ENCODE measurements at regions not wholly inside any gene's neighbourhood (a gene's known extent, or its start where the extent isn't known, plus 50 kb on each side); places are given as distances from the start of the nearest gene placed in this dataset.

DNA sequence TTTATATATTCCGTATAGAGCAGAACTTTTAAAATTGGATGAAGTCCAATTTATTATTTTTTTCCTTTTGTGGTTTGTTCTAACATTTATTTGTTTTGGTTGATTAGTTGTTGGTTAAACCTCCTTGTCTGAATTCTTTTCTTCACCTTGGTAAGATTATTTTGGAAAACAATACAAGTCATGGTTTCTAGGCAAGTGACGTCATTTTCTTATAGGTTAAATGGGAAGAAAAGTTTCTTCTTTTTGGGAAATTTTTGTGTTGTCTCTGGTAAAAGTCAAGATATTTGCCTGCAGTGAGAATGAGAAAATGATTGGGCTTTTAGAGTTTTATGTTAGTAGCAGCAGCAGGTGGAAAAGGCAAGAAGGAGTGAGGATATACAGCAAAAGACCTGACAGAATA lies 197.9 kb downstream of the OTOR start:
- TF ChIP-seq RAD21 (IDR thresholded peaks at IDR 0.05; ENCODE audit: low read length) (no peak), CTCF (IDR thresholded peaks at IDR 0.05) (no peak), SMC3 (IDR thresholded peaks at IDR 0.05; ENCODE audit: low read depth, low read length) (no peak), USF2 (IDR thresholded peaks at IDR 0.05; ENCODE audit: borderline replicate concordance, low read depth, low read length) (no peak), NRF1 (IDR thresholded peaks at IDR 0.05; ENCODE audit: low read depth, low read length) (no peak), MAX (IDR thresholded peaks at IDR 0.05; ENCODE audit: low read depth) (no peak), YY1 (IDR thresholded peaks at IDR 0.05; ENCODE audit: low read depth) (no peak), FOXM1 (IDR thresholded peaks at IDR 0.05; ENCODE audit: low read depth) (no peak), MXI1 (IDR thresholded peaks at IDR 0.05; ENCODE audit: low read depth, low read length) (no peak), TAF1 (IDR thresholded peaks at IDR 0.05; ENCODE audit: borderline replicate concordance, low read depth, low read length) (no peak)
- TF ChIP-seq, protein P1, sequence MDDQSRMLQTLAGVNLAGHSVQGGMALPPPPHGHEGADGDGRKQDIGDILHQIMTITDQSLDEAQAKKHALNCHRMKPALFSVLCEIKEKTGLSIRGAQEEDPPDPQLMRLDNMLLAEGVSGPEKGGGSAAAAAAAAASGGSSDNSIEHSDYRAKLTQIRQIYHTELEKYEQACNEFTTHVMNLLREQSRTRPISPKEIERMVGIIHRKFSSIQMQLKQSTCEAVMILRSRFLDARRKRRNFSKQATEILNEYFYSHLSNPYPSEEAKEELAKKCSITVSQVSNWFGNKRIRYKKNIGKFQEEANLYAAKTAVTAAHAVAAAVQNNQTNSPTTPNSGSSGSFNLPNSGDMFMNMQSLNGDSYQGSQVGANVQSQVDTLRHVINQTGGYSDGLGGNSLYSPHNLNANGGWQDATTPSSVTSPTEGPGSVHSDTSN (IDR thresholded peaks at IDR 0.05), result no peak

All from SK-N-SH (cell line).